KBM-7 (cell line): ENCODE measurements at regions not wholly inside any gene's neighbourhood (a gene's known extent, or its start where the extent isn't known, plus 50 kb on each side); places are given as distances from the start of the nearest gene placed in this dataset.

Experiments used
- DNase-seq: peaks from one replicate; pipeline ENCODE4 v3.0.0-alpha.2; 2015
- in situ Hi-C: fragments of 300-500 bp; cut with MboI; formaldehyde crosslinking; loops from 2 replicates; pipeline ENCODE4 v1.14.3; 2020; ENCODE audit warnings: low sequenced_read_pairs, low pct_unique_long_range_greater_than_20kb, mixed read lengths

DNA sequence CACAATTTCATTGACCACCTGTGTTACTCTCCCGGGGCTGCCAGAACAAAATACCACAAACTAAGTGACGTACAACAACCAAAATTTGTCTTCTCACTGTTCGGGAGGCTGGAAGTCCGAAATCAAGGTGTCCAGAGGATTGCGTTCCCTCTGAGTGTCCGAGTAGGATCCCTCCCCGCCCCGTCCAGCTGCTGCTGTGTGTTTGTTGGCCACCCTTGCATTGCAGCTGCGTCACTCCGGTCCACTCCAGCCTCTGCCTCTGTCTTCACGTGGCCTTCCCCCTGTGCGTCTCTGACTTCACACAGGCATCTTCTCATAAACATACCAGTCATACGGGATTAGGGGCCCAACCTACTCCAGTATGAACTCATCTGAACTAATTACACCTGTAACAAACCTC is 251.8 kb upstream of the SMIM21 start:
- DNase-seq: no peak
- in situ Hi-C loops: no loop called here

GRCh38 chr18:75678627-75679026 is 251.1 kb upstream of the SMIM21 start:
- no peak for DNase-seq
- in situ Hi-C loops: no loop called here

GRCh38 chr18:75677696-75678455 is 250.4 kb upstream of the SMIM21 start:
- in situ Hi-C loops: no loop called here
- DNase-seq: no peak

GRCh38 chr18:75660932-75661331 is 233.4 kb upstream of the SMIM21 start:
- no peak for DNase-seq
- in situ Hi-C loops: no loop called here

DNA sequence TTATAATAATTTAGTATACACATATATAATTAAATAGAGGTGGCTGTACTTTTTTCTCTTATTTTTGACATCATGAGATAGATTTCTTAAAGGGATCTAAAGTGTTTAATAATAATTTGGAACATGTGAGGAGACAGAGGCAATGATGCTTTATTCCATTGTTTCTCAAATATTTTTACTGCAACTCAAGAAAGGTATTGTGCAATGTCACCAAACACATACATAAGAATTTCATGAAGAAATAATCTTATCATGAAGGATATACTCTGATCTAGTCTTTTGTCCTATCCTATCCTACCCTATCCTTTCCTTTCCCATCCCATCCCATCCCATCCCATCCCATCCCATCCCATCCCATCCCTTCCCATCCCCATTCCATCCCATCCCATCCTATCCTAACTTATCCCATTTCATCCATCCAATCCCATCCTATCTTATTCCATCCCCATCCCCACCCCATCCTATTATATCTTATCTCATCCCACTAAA is 232.1 kb upstream of the SMIM21 start:
- in situ Hi-C loops: no loop called here
- no peak for DNase-seq

- in situ Hi-C loops: no loop called here
- no peak for DNase-seq
These were observed 230.8 kb upstream of the SMIM21 start for GRCh38 chr18:75658330-75658729.

DNA sequence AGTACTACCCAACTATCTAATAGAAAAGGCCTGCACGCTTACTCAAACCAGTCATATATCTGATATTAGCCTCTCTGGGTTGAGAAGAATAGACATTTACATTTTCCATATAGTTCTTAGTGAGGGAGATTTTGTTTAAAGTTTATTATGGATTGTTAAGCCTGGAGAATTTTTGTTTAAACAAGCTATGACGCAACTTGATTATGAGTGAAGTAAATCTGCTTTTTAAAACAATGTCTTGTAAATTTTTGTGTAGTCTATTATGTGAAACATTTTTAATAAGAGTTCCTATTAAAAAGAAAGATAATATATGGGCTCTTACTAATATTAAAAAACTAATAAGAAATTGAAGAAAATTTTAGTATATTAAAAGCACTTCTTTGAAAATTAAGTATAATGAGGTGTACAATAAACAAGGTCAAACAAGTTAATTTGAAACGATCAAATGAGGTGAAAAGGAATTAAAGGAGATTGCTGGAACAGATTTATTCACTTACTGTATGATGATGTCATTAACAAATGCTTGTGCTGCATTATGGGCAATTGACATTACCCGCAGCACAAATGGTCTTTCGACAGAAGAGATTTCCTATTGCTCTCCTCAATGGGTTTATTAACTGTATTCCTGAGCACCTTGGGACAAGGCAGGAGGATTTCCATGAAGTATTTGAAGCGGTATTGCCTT is 229.2 kb upstream of the SMIM21 start:
- in situ Hi-C loops: no loop called here
- DNase-seq: no peak

DNA sequence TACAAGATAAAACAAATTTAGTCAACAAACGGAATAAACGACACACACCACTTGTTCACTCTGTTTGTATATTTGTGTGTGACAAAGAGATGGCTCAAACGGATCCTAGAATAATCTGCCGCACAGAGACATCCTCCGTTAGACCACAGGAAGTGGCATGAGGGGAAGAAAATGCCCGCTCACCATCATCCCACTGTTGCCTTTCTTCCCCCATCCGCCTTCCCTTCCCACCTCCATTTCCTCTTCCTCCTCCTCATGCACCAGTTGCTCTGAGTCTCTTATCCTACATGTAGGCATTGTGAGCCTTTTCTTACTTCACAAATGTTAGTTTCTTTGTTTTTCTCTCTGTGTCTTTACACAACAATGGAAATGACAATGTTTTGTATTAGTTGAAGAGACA is 228.5 kb upstream of the SMIM21 start:
- in situ Hi-C loops: no loop called here
- DNase-seq: peak; percentile 78

DNA sequence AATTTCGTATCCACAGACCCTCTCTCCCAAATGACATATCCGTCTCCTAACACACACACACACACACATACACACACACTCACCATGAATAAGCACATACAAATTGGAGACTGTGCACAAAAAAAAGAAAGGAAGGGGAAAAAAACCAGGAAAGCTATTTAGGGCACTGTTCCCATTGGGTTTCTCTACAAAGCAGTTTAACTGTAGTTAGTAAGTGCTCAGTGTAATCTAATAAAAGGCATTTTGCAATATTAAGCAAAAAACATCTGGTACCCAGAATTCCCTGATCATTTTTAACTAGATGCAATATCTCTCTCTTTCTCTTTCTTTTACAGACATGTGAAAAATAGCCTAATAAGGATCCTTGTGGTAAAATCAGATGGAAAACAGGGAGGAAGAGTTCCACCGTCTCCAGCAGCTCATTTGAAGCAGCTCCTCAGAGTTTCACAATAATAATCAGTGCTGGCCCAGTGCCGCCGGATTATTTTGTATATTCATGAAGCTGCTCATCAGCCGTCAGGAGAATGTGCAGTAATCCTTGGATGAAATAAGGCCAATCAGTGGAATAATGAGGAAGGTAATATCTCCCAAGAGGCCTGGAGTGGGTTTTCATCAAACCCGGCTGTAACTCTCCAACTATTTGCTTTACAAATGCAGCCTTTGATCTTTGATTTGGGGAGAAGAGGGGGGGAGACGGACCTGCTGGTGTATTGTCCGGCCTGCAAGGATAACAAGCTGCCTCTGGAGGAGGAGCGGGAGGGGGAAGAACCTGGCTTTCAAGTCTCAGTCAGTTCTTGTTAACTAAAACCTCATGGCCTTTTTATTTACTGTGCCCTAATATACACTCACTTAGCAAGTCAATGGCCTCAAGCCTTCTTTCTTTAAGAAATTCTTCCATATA is 227.6 kb upstream of the SMIM21 start:
- in situ Hi-C loops: no loop called here
- no peak for DNase-seq

DNA sequence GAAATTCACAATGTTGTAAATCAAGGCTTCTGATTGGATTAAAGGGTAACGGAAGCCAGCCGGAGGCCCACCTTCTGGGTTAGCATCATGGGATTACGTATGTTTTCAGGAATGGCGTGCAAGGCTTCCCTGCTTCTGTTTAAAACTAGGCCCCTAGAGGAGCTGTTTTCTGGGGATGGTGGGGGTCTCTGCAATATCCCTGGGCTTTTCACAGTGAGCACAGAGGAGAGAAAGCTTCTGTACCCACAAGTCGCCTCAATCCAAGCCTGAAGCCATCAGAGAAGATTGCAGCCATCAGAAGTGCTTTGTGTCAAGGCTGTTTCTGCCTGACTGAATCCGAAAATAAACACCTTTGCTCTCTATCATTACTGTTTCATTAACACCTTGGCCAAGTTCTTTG is 226.9 kb upstream of the SMIM21 start:
- in situ Hi-C loops: no loop called here
- no peak for DNase-seq

- in situ Hi-C loops: no loop called here
- DNase-seq: no peak
These were observed 225.0 kb upstream of the SMIM21 start for GRCh38 chr18:75652528-75652927.

DNA sequence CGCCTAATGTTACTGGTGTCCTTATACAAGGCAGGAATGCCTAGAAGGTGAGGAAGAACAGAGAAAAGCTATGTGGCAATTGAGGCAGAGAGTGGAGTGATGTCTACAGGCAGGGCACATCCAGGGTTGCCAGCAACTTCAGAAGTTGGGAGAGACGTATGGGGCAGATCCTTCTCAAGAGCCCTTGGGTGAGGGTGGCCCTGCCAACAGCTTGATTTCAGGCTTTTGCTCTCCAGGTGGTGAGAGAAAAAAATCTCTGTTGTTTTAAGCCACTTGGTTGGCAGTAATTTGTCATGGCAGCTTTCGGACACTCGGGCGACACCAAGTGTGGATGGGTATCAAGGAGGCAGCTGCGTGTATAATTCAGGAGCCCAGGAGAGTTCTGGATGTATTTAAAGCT is 217.4 kb upstream of the SMIM21 start:
- DNase-seq: no peak
- in situ Hi-C loops: no loop called here

GRCh38 chr18:75643083-75643482 is 215.6 kb upstream of the SMIM21 start:
- in situ Hi-C loops: no loop called here
- DNase-seq: no peak

- DNase-seq: no peak
- in situ Hi-C loops: no loop called here
These were observed 211.9 kb upstream of the SMIM21 start for GRCh38 chr18:75639472-75639831.

DNA sequence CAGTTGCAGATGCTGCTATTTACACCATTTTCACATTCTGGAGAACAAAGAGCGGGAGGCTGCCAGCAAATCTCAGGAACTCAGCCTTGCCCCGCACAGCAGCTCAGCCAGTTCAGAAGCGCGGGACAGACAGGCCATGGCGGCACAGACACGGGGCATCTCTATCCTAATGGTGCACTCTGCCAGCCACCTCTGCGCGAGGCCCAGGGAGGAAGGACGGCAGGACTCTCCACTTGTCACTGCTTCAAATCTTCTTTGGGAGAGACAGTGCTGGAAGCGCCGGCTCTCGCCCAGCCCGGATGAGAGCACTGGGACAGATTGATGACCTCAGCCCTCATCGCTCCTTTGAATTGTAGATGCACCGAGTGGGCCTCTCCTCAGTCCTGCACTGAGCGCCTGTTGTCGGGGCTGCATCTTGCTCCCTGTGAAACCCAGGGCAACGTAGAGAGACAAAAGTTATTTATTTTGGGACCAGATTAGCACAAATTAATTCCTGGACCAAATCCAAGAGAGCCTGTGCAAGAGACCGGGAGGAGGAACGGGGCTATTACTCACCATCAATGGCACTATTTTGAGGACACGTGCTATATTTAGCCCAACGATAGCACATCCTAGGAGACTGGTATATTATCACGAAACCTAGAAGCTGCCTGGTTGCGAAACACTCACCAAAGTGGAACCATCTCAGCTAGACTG is 211.4 kb upstream of the SMIM21 start:
- peak; percentile 44 for DNase-seq
- in situ Hi-C loops: no loop called here

DNA sequence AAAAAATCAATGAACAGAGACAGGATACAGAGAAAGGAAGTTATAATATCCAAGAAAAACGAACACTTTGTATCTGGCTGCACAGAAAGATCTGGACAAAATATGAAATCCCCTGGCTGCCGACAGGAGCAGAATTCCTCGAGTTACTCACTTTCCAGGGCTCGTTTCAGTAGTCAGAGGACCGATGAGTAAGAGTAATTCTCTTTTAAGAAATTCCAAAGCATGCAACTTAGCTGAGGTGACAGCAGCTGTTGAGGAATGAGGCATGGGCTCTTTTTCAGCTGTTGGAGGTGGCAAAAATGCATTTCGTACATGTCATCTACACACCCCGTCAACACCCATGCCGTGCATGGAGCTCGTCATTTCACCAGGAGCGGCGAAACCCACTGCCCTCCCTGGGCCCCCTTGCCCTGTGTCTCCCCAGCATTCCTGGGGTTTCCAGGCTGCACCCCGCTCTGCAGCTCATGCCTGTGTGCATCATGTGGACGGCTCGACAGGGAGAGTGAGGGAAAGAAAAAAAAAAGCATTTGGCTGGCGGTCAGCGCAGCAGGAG is 210.8 kb upstream of the SMIM21 start:
- DNase-seq: no peak

GRCh38 chr18:75635096-75635495 is 207.6 kb upstream of the SMIM21 start:
- in situ Hi-C loops: no loop called here
- no peak for DNase-seq

More for the DNA sequence above, 210.8 kb upstream of the SMIM21 start:
- in situ Hi-C loops: no loop called here

DNA sequence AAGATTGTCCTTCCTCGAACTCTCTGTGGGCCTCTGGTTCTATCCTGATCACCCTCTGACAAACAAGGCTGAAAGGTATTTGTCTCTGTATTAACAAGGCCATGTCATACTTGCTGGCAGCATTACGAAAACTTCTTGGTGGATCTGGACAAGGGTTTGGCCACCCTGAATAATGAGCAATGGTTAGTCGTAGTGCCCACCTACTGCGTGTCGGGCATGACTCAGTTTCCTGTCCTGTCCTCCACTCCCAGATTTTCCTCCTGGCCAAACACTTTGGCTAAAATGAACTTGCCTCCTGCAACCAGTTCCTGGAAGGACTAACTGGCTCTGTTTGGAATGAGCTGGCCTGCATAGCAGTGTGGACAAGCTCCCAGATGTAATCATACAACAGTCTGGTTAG is 198.5 kb upstream of the SMIM21 start:
- in situ Hi-C loops: no loop called here
- DNase-seq: no peak

DNA sequence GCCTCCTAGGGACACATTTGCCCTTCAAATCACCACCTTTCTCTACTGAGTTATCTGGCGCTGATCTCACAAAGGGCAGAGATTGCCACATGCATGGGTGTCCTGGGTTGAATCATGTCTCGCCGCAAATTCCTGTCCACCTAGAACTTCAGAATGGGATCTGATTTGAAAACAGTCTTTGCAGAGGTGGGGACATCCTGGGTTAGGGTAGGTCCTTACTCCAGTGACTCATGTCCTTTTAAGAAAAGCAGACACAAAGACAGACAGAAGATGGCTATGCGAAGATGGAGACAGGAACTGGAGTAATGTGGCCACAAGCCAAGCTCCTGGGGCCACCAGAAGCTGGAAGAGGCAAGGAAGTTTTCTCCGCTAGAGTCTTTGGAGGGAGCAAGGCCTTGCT is 197.4 kb upstream of the SMIM21 start:
- in situ Hi-C loops: no loop called here
- no peak for DNase-seq
